ENCODE measurements at regions not wholly inside any gene's neighbourhood (a gene's known extent, or its start where the extent isn't known, plus 50 kb on each side); places are given as distances from the start of the nearest gene placed in this dataset.
"Not testable (repeated sequence)": the region's sequence is repeated elsewhere in the genome, so short reads cannot be mapped to it uniquely, and the experiment has no call there.

DNA sequence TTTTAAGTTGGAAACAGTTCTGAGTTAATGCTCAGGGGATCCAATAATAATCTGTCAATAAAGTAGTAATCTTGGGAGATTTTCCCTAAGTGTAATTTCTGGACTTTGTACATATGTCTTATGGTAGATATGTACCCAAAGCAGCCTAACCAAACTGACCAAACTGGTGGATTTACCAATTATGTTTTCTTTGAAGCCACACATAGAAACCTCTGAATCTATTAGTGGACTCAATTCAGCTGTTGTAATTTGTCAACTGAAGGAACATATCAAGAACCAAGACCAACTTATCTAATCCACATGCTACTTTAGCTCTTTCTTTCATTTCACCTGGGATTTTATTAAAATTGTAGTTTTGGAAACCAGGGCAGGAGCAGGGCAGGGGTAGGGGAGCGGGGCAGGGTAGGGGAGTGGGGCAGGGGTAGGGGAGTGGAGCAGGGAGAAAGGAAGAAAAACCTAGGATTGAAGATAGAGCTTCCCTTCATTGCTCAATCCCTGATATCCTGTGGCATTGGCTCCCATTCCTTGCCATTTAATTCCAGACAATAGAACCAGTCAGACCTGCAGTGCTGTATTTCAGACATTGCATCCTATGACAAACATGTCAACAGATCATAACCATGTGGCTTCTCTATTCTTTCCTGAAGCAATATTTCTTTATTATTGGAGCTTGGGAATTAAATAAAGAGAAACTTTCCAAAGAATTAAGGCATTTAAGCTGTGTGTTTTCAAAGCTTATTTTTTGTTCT lies 101.8 kb downstream of the NFKBIZ start:
- no peak for DNase-seq

DNA sequence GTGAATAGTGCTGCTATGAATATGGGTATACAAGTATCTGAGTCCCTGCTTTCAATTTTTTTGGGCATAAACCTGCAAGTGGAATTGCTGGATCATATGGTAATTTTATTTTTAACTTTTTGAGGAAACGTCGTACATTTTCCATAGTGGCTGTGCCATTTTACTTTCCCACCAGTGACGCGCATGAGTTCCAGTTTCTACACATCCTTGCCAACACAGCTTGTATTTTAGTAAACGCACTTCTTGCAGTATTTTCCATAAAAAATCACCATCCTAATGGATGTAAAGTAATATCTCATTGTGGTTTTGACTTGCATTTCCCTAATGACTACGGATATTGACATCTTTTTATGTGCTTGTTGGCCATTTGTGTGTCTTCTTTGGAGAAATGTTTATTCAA lies 105.0 kb downstream of the NFKBIZ start:
- DNase-seq, result no peak

DNA sequence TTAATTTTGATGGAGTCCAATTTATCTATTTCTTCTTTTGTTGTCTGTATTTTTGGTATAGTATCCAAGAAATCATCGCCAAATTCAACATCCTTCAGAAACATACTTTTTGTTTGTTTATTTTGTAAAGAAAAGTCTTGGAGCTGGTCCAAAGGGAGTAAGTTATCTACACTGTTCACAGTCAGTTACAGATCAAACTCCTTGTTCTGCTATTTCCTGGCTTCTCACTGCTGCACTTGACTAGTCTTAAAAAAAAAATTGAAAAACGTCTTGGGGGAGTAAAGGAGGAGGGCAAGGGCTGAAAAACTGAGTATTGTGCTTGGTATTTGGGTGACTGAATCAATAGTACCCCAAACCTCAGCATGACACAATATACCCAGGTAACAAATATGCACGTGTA lies 105.6 kb downstream of the NFKBIZ start:
- DNase-seq, result no peak

GRCh38 chr3:101962055-101962454 lies 112.7 kb downstream of the NFKBIZ start:
- DNase-seq, result no peak

GRCh38 chr3:101963902-101964362 lies 114.6 kb downstream of the NFKBIZ start:
- no peak for DNase-seq

- DNase-seq, result no peak
Measured at GRCh38 chr3:101964861-101965260, 115.5 kb downstream of the NFKBIZ start.

DNA sequence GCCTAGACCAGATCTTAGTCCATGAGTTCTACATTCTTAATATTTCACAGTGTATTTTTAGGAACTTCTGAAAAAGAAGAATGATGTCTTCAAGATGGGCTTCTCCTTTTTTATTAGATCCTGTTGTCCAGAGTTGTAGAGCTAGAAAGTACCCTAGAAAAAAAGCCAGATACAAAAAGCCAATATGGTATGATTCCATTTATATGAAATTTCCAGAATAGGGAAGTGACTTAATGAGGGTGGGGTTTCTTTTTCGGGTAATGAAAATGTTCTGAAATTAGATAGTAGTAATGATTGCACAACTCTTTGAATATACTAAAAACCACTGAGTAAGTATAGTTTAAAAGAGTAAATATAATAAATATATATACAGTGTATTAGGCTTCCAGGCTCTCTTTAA lies 116.9 kb downstream of the NFKBIZ start:
- DNase-seq, result no peak

DNA sequence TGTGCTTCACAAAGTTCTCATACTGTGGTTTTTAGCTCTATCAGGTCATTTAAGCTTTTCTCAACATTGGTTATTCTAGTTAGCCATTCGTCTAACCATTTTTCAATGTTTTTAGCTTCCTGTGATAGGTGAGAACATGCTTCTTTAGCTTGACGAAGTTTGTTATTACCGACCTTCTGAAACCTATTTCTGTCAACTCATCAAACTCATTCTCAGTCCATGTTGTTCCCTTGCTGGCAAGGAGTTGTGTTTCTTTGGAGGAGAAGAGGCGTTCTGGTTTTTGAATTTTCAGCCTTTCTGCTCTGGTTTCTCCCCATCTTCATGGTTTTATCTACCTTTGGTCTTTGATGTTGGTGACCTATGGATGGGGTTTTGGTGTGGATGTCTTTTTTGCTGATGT lies 120.9 kb downstream of the NFKBIZ start:
- DNase-seq, result no peak

GRCh38 chr3:101970905-101971304 lies 121.6 kb downstream of the NFKBIZ start:
- no peak for DNase-seq

GRCh38 chr3:101972430-101973162 lies 123.3 kb downstream of the NFKBIZ start:
- DNase-seq, result no peak

DNA sequence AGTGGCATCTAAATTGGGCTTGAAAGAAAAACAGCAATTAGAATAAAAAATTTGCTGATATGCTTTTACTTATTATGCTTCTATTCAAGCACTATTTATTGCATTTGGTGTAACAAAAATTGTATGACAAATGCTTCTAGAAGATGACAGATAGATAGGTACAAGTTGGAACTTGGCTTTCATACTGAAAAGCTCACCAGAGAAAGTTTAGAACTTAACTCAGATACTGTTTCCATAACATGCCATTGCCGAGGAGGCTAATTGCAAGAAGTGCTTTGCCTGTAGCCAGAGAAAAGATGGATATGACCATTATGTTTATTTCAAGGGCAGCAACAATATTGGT lies 123.8 kb downstream of the NFKBIZ start:
- DNase-seq, result no peak

DNA sequence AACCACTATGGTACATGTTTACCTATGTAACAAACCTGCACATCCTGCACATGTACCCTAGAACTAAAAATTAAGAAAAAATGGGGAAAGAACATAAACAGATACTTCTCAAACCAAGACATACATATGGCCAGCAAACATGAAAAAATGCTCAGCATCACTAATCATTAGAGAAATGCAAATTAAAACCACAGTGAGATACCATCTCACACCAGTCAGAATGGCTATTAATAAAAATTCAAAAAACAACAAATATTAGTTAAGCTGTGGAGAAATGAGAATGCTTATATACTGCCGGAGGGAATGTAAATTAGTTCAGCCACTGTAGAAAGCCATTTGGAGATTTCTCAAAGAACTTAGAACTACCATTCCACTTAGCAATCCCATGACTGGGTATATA lies 126.1 kb downstream of the NFKBIZ start:
- not testable (repeated sequence) for DNase-seq

DNA sequence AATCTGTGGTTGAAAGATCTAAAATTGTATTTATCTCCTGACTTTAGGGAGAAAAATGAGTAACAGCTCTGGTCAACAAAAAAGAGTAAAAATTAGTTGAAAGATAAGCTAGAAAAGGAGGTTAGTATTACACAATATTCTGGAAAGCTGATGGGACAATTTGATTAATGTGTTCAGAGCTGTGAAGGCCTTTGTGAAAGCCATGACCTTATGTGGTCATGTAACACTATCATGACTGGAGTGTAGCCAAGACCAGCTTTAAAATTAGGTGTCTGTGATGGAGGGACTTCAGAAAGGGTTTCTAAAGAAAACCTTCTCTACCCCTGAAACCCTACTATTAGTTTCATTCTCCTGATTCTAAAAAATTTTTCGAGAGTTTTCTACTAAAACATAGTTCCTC lies 127.2 kb downstream of the NFKBIZ start:
- no peak for DNase-seq

- DNase-seq, result no peak
Measured at GRCh38 chr3:101978348-101978747, 129.0 kb downstream of the NFKBIZ start.

- no peak for DNase-seq
Measured at GRCh38 chr3:101979033-101979432, 129.7 kb downstream of the NFKBIZ start.

GRCh38 chr3:101984356-101984755 lies 135.0 kb downstream of the NFKBIZ start:
- DNase-seq, result no peak

DNA sequence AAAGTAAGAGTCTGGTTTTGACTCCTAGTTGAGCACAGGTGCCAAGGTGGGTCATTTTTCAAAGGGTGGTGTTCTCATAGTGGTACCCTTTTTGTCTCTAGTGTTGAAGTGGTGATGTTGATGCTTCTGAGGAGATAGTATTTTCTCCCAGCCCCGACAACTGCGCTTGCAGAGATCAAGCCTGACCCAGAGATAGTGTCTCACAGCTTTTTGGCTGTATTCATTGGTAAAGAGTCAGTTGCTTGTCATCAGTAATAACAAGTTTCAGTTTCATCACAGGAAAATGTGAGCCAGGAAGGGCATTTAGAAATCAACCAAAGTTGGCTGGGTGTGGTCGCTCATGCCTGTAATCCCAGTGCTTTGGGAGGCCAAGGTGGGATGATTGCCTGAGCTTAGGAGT lies 139.3 kb downstream of the NFKBIZ start:
- DNase-seq, result no peak

- no peak for DNase-seq
Measured at GRCh38 chr3:101989578-101990200, 140.4 kb downstream of the NFKBIZ start.

DNA sequence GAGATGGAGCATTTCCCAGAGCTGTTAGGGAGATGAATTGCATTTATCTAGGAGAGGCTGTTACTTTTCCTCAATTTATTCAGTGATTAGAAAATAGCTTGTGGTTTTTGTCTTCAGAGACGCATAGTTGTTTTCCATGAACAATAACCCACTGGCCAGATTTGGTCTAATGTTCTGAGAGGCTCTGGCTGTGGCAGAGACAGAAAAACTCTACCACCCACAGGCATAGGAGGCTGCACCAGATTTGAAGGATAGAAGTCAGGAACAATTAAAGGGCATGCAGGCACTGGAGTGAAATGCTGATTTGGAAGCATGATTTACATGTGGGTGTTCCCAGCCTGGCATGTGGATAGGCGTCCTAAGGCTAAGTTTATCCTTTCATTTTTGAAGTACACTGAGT lies 143.5 kb downstream of the NFKBIZ start:
- DNase-seq, result no peak

DNA sequence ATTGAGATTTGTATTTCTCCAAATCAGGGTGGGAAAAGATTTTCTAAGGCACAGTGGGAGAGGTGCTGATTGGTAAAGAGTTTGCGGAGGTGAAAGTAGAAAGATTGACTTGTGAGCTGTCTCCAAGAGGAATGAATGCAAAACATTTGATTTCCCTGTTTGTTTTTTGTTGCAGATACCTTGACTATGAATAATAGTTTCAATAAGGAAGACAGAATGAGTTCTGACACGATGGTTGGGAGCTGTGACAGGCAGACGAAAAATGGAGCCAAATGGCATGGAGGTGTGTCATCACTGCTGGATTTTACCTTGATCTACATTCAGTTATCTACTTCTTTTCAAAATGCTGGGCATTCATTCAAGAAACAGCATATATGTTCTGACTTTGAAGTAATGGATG lies 145.1 kb downstream of the NFKBIZ start:
- DNase-seq, result no peak

- DNase-seq, result no peak
Measured at GRCh38 chr3:101995371-101996046, 146.2 kb downstream of the NFKBIZ start.

DNA sequence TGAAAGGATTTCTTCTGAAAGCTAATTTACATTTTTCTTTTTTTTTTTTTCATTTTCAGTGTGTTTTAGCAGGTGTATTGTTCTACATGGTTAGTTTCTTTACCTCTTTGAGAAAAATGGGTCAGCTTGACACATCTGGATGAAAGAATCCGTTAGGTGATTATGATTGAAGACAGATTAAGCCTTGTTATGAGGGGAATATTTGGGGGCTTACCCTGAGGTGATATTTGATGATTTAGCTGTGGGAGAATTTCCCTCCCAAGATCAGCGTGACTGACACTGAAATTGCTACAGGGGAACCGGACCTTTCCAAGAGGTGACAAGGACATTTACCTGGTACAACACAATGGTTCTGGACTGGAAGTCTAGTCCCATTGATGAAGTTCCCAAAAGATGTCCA lies 147.5 kb downstream of the NFKBIZ start:
- no peak for DNase-seq

DNA sequence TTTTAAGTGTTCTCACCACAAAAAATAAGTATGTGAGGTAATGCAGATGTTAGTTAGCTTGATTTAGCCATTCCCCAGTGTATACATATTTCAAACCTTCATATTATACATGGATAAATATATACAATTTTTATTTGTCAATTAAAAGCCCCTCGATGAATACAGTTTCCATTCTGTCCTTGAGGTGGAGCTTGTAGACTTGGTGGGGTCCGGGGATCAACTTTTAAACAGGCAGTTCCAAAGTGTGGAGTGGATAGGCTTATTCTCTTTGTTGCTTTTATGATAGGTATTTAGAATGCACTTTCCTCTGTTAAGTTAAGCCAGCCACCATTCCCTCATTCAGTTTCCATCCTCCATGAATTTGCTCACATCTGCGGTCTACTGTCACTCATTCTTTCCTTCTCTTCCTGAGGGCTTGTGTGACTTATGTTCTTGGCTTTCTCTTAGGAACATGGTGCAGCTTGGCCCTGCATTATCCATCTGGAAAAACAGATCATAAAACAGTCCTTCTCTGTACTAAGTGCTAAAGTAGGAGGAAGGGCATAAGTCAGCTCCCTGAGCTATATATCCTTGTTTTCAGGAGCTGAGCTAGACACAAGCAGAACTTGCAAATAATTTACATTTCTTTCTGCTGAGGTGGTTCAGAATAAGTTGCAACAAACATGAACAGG lies 149.1 kb downstream of the NFKBIZ start:
- no peak for DNase-seq

Measured in 8988T (cell line).